HEK293 (cell line): ENCODE measurements at regions not wholly inside any gene's neighbourhood (a gene's known extent, or its start where the extent isn't known, plus 50 kb on each side); places are given as distances from the start of the nearest gene placed in this dataset.

Experiments
- HOXA7 ChIP-seq: sonication (generic); formaldehyde crosslinking; IDR thresholded peaks from 2 replicates; pipeline ENCODE4 v1.8.1; 2022; ENCODE audit warnings: missing genetic modification reagents, borderline replicate concordance
- OSR2 ChIP-seq: fragments of 450-650 bp; formaldehyde crosslinking; IDR thresholded peaks from 2 replicates; pipeline ENCODE4 v1.5.1; 2016; ENCODE audit warnings: missing biosample characterization, missing genetic modification characterization
- SP2 ChIP-seq: fragments of 450-650 bp; formaldehyde crosslinking; IDR thresholded peaks from 2 replicates; pipeline ENCODE4 v1.5.1; 2016; ENCODE audit warnings: missing biosample characterization, missing genetic modification characterization
- TCF7L2 ChIP-seq: IDR thresholded peaks from 2 replicates; pipeline ENCODE4 v1.6.1; 2011; ENCODE audit warnings: low read depth, mild to moderate bottlenecking, inconsistent platforms, low read length, moderate library complexity, borderline replicate concordance
- TSHZ1 ChIP-seq: fragments of 450-650 bp; formaldehyde crosslinking; IDR thresholded peaks from 2 replicates; pipeline ENCODE4 v1.5.1; 2016; ENCODE audit warnings: missing biosample characterization, missing genetic modification characterization, borderline replicate concordance
- ZNF133 ChIP-seq: fragments of 450-650 bp; formaldehyde crosslinking; IDR thresholded peaks from 2 replicates; pipeline ENCODE4 v1.5.1; 2016; ENCODE audit warnings: missing biosample characterization, missing genetic modification characterization
- ZNF146 ChIP-seq: fragments of 450-650 bp; formaldehyde crosslinking; IDR thresholded peaks from 2 replicates; pipeline ENCODE4 v1.5.1; 2016; ENCODE audit warnings: missing biosample characterization, missing genetic modification characterization
- ZNF169 ChIP-seq: fragments of 450-650 bp; formaldehyde crosslinking; IDR thresholded peaks from 2 replicates; pipeline ENCODE4 v1.5.1; 2016; ENCODE audit warnings: missing biosample characterization, missing genetic modification characterization
- ZNF2 ChIP-seq: fragments of 450-650 bp; formaldehyde crosslinking; IDR thresholded peaks from 2 replicates; pipeline ENCODE4 v1.5.1; 2016; ENCODE audit warnings: missing biosample characterization, missing genetic modification characterization
- ZNF24 ChIP-seq: fragments of 450-650 bp; formaldehyde crosslinking; IDR thresholded peaks from 2 replicates; pipeline ENCODE4 v1.5.1; 2016; ENCODE audit warnings: missing biosample characterization, missing genetic modification characterization
- ZNF433 ChIP-seq: fragments of 450-650 bp; formaldehyde crosslinking; IDR thresholded peaks from 2 replicates; pipeline ENCODE4 v1.5.1; 2016; ENCODE audit warnings: missing biosample characterization, missing genetic modification characterization, low read depth
- ZNF704 ChIP-seq: fragments of 450-650 bp; formaldehyde crosslinking; IDR thresholded peaks from 2 replicates; pipeline ENCODE4 v1.5.1; 2016; ENCODE audit warnings: missing biosample characterization, missing genetic modification characterization
- TF ChIP-seq, protein P1 (sequence below): fragments of 450-650 bp; formaldehyde crosslinking; IDR thresholded peaks from 2 replicates; pipeline ENCODE4 v1.5.1; 2016; ENCODE audit warnings: missing biosample characterization, missing genetic modification characterization

- TF ChIP-seq TCF7L2 (no peak), OSR2 (tag by site-specific recombination) (no peak), ZNF433 (no peak), HOXA7 (CRISPR knock-in tag) (no peak), ZNF2 (tag by site-specific recombination) (no peak), ZNF704 (tag by site-specific recombination) (no peak), ZNF24 (no peak), ZNF169 (no peak), TSHZ1 (tag by site-specific recombination) (no peak), SP2 (tag by site-specific recombination) (no peak), ZNF133 (tag by site-specific recombination) (no peak), ZNF146 (no peak)
- TF ChIP-seq, protein P1, sequence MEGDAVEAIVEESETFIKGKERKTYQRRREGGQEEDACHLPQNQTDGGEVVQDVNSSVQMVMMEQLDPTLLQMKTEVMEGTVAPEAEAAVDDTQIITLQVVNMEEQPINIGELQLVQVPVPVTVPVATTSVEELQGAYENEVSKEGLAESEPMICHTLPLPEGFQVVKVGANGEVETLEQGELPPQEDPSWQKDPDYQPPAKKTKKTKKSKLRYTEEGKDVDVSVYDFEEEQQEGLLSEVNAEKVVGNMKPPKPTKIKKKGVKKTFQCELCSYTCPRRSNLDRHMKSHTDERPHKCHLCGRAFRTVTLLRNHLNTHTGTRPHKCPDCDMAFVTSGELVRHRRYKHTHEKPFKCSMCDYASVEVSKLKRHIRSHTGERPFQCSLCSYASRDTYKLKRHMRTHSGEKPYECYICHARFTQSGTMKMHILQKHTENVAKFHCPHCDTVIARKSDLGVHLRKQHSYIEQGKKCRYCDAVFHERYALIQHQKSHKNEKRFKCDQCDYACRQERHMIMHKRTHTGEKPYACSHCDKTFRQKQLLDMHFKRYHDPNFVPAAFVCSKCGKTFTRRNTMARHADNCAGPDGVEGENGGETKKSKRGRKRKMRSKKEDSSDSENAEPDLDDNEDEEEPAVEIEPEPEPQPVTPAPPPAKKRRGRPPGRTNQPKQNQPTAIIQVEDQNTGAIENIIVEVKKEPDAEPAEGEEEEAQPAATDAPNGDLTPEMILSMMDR (tag by site-specific recombination): no peak
Observed at GRCh38 chr5:58275516-58275915, 184.4 kb downstream of the PLK2 start.
